ENCODE measurements at regions not wholly inside any gene's neighbourhood (a gene's known extent, or its start where the extent isn't known, plus 50 kb on each side); places are given as distances from the start of the nearest gene placed in this dataset.

GRCh38 chr21:27639286-27639685 is 672.4 kb upstream of the ADAMTS5 start:
- TF ChIP-seq CTCF (IDR thresholded peaks at IDR 0.05) (no peak), EZH2 (IDR thresholded peaks at IDR 0.05; ENCODE audit: borderline replicate concordance, insufficient read depth, low read depth, low read length, poor library complexity, severe bottlenecking) (no peak)
